ENCODE measurements at regions not wholly inside any gene's neighbourhood (a gene's known extent, or its start where the extent isn't known, plus 50 kb on each side); places are given as distances from the start of the nearest gene placed in this dataset.

- Histone ChIP-seq H3K36me3 (no peaks in the 10 kb centered on the region), H3K27ac (no peak overlapping the region), H3K4me1 (no peaks in the 10 kb centered on the region), H3K9me3 (no peaks in the 10 kb centered on the region), H3K27me3 (peaks cover 0 to 8% of the 10 kb centered on the region in 2 donors), H3K4me3 (no peak overlapping the region)
- intact Hi-C loops (cut with DNase I; ENCODE audit: low total_unique reads) = no loop called here
- no peak for DNase-seq
- no peak for TF ChIP-seq CTCF (IDR thresholded peaks at IDR 0.05)
Measured at GRCh38 chr1:4269330-4269729, 369.3 kb upstream of the C1orf174 start.

GRCh38 chr1:4269952-4270570 is 370.0 kb upstream of the C1orf174 start:
- DNase-seq = no peak
- intact Hi-C loops (cut with DNase I; ENCODE audit: low total_unique reads) = no loop called here
- H3K4me3 ChIP-seq = no peak overlapping the region
- peaks cover 0 to 1% (median 0%) of the 10 kb centered on the region in 3 donors for H3K9me3 ChIP-seq
- H3K27ac ChIP-seq = no peak overlapping the region
- H3K4me1 ChIP-seq = no peaks in the 10 kb centered on the region
- TF ChIP-seq CTCF (IDR thresholded peaks at IDR 0.05) = no peak
- no peaks in the 10 kb centered on the region for H3K36me3 ChIP-seq
- peaks cover 0 to 8% of the 10 kb centered on the region in 2 donors for H3K27me3 ChIP-seq

GRCh38 chr1:4270651-4271337 is 370.7 kb upstream of the C1orf174 start:
- peaks cover 0 to 8% (median 3%) of the 10 kb centered on the region in 3 donors for H3K9me3 ChIP-seq
- no peak for DNase-seq

GRCh38 chr1:4271338-4271998 is 371.4 kb upstream of the C1orf174 start:
- Histone ChIP-seq H3K9me3 (peaks cover 0 to 9% (median 8%) of the 10 kb centered on the region in 3 donors), H3K4me3 (no peak overlapping the region), H3K27me3 (peaks cover 0 to 12% of the 10 kb centered on the region in 2 donors), H3K4me1 (no peaks in the 10 kb centered on the region), H3K36me3 (no peaks in the 10 kb centered on the region), H3K27ac (no peak overlapping the region)
- TF ChIP-seq CTCF (IDR thresholded peaks at IDR 0.05) = no peak
- no peak for DNase-seq
- intact Hi-C loops (cut with DNase I; ENCODE audit: low total_unique reads) = no loop called here

More at GRCh38 chr1:4270651-4271337, 370.7 kb upstream of the C1orf174 start:
- intact Hi-C loops (cut with DNase I; ENCODE audit: low total_unique reads) = no loop called here
- H3K27me3 ChIP-seq = peaks cover 0 to 12% of the 10 kb centered on the region in 2 donors
- TF ChIP-seq CTCF (IDR thresholded peaks at IDR 0.05) = no peak
- H3K36me3 ChIP-seq = no peaks in the 10 kb centered on the region
- H3K4me1 ChIP-seq = no peaks in the 10 kb centered on the region
- H3K27ac ChIP-seq = no peak overlapping the region
- no peak overlapping the region for H3K4me3 ChIP-seq

GRCh38 chr1:4272568-4272967 is 372.5 kb upstream of the C1orf174 start:
- Histone ChIP-seq H3K36me3 (no peaks in the 10 kb centered on the region), H3K9me3 (peaks cover 0 to 13% (median 12%) of the 10 kb centered on the region in 3 donors), H3K27ac (no peak overlapping the region), H3K27me3 (peaks cover 0 to 12% of the 10 kb centered on the region in 2 donors), H3K4me3 (no peak overlapping the region), H3K4me1 (no peaks in the 10 kb centered on the region)
- TF ChIP-seq CTCF (IDR thresholded peaks at IDR 0.05) = no peak
- intact Hi-C loops (cut with DNase I; ENCODE audit: low total_unique reads) = no loop called here
- DNase-seq = no peak

All from tibial artery (tissue), 4 donors.